Thymus (tissue), 11 donors: ENCODE measurements at regions not wholly inside any gene's neighbourhood (a gene's known extent, or its start where the extent isn't known, plus 50 kb on each side); places are given as distances from the start of the nearest gene placed in this dataset.

ENCODE experiments used
- DNase-seq, 9 donors: peaks; one replicate each; pipeline ENCODE4 v3.0.0-alpha.2; 2013; ENCODE audit warnings: low spot score in 9 of 9, low read depth in 6 of 9, missing footprints in 1 of 9
- H3K27ac ChIP-seq, 2 donors: one replicate each; pipeline ENCODE4 v1.5.1; 2013; ENCODE audit warnings: control low read depth in 1 of 2, low read depth in 1 of 2, low read length in 1 of 2, mild to moderate bottlenecking in 1 of 2, moderate library complexity in 1 of 2
- H3K27me3 ChIP-seq, 2 donors: one replicate each; pipeline ENCODE4 v1.5.1; 2013; ENCODE audit warnings: low read length in 1 of 2; ENCODE audit not compliant: control insufficient read depth in 2 of 2, insufficient read depth in 1 of 2
- H3K36me3 ChIP-seq, 2 donors: one replicate each; pipeline ENCODE4 v1.5.1; 2013; ENCODE audit warnings: low read length in 1 of 2, mild to moderate bottlenecking in 1 of 2, moderate library complexity in 1 of 2; ENCODE audit not compliant: control insufficient read depth in 2 of 2, insufficient read depth in 2 of 2
- H3K4me1 ChIP-seq, 2 donors: one replicate each; pipeline ENCODE4 v1.5.1; 2013; ENCODE audit warnings: low read length in 2 of 2; ENCODE audit not compliant: control insufficient read depth in 2 of 2, insufficient read depth in 2 of 2
- H3K4me3 ChIP-seq, 2 donors: one replicate each; pipeline ENCODE4 v1.5.1; 2013; ENCODE audit warnings: low read length in 2 of 2, control low read depth in 1 of 2, mild to moderate bottlenecking in 1 of 2
- H3K9me3 ChIP-seq, 2 donors: one replicate each; pipeline ENCODE4 v1.5.1; 2013; ENCODE audit warnings: low read length in 1 of 2, mild to moderate bottlenecking in 1 of 2; ENCODE audit not compliant: control insufficient read depth in 2 of 2, insufficient read depth in 1 of 2
- WGBS: extraction: QIAGEN DNeasy Blood & Tissue Kit; methylation state at CpG from one replicate; pipeline ENCODE4 v1.1.7; 2013; 5-methylcytosine and 5-hydroxymethylcytosine counted together
- donor health status: healthy.

DNA sequence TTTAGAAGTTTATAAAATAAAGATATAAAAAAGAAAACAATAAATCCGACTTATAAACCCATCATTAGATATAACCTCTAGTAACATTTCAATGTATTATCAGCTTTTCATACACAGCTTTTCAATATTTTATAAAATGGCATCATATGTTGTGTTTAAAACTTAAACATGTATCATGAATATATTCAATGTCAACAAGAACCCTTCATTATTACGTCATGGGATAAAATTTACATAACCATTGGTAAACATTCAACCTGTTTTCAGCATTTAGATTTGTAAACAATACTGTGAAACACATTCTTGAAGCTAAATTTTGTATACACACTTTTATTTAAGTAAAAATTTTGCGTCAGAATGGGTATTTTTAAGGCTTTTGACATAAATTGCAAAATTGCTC is 153.4 kb upstream of the SOX14 start:
- Histone ChIP-seq H3K27me3 (no peaks in the 10 kb centered on the region), H3K4me1 (no peaks in the 10 kb centered on the region), H3K36me3 (no peaks in the 10 kb centered on the region), H3K27ac (no peak overlapping the region), H3K9me3 (no peaks in the 10 kb centered on the region), H3K4me3 (no peak overlapping the region)
- WGBS: 86% methylated on average over 3 of the region's 3 CpGs
- no peak for DNase-seq

DNA sequence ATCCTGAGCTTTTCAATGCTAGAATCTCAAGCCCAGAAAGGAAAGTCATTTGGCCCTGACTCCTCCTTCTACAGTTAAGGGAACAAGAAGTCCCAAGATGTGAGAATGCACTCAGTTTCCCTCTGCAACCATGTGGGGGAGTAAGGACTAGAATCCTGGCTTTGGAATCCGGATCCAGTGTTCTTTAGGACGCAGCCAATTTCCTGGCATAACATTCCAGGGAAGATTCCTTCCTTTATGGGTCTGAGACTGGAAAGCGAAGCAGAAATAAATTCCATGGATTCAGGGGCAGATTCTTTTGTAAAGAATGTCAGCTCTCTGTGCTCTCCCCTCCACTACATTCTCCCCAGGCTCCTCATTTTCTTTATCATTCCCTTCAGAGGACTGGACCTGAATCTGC is 151.8 kb upstream of the SOX14 start:
- WGBS: 13% methylated on average over 3 of the region's 3 CpGs
- Histone ChIP-seq H3K9me3 (no peaks in the 10 kb centered on the region), H3K27ac (no peak overlapping the region), H3K4me3 (no peak overlapping the region), H3K36me3 (no peaks in the 10 kb centered on the region), H3K4me1 (no peaks in the 10 kb centered on the region), H3K27me3 (no peaks in the 10 kb centered on the region)
- no peak for DNase-seq

DNA sequence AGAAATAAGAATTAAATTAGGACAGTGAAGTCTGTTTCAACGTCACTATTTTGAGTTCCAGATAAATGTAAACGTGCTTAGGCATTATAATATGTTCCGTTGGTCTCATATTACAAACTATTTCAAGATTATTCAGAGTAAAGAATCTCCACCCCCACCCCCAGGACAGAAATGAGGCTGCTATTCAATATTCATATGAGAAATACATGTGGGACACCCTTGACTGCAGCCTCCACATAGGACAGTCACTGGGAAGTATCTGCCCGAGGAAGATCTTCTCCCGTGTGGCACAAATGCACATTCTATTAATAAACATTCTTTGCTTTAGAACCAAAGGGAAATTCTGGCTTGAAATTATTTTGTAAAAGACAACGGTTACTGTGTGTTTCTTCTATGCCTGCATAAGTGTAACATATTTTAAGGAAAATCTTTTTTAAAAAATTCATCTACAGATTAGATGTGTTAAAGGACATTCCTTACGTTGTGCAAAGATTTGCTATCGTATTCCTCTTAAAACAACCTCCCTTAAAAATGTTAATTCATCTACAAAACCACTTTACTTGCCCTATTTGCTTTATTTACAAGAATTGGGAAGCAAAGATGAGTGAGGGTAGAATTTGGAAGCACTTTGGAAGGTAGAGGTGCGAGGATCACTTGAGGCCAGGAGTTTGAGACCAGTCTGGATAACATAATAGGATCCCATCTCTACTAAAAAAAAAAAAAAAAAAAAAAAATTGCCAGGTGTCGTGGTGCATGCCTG is 148.3 kb upstream of the SOX14 start:
- H3K27ac ChIP-seq: no peak overlapping the region
- H3K4me1 ChIP-seq: no peaks in the 10 kb centered on the region
- WGBS: 87% methylated on average over 10 of the region's 10 CpGs

DNA sequence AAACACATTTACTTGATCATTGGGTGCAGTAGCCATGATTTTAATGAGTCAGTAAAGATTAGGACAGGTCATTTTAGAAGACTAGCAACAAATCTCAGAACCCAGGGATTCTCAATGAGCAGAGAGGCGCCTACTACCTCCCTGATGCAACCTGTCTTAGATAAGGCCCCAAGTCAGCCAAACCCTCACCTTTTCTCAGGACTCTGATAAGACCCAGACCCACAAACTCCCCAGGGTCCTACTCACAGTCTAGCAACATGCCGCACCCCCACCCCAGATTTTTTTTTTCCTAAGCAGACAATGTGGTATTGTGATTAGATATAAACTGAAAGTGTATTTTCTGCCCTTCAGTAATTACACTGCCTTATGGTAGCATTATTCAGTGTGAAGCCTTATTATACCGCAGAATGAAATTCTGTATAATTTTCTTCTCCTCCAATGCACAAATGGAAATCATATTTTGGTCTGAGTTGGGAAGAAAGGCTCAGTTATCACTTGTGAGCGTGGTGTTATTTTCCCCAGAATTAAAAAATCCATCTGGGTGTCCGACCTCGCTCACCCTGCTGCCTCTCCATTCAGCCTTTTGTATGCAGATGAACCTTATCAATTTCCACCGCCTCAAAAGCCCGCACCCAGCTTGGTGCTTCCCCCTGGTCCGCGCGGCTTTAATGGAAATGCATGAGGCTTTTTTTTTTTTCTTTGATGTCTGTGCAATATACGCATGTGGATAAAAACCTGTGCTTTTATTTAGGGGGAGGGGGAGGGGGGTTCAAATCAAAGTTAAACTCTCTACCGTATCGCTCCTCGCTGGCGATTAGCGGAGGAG is 122.0 kb upstream of the SOX14 start:
- no peaks in the 10 kb centered on the region for H3K36me3 ChIP-seq
- WGBS: 26% methylated on average over 17 of the region's 17 CpGs

More for the DNA sequence above, 148.3 kb upstream of the SOX14 start:
- Histone ChIP-seq H3K36me3 (no peaks in the 10 kb centered on the region), H3K9me3 (no peaks in the 10 kb centered on the region), H3K27me3 (no peaks in the 10 kb centered on the region), H3K4me3 (no peak overlapping the region)
- DNase-seq: no peak

GRCh38 chr3:137642831-137643230 is 121.3 kb upstream of the SOX14 start:
- Histone ChIP-seq H3K27ac (no peak overlapping the region), H3K36me3 (no peaks in the 10 kb centered on the region), H3K4me3 (no peak overlapping the region), H3K9me3 (no peaks in the 10 kb centered on the region), H3K27me3 (peaks cover 0 to 6% of the 10 kb centered on the region in 2 donors), H3K4me1 (no peaks in the 10 kb centered on the region)
- 12% methylated on average over 10 of the region's 10 CpGs for WGBS
- no peak for DNase-seq

More for the DNA sequence above, 122.0 kb upstream of the SOX14 start:
- DNase-seq: no peak
- Histone ChIP-seq H3K4me3 (no peak overlapping the region), H3K27me3 (peaks cover 0 to 6% of the 10 kb centered on the region in 2 donors), H3K4me1 (no peaks in the 10 kb centered on the region), H3K27ac (no peak overlapping the region), H3K9me3 (no peaks in the 10 kb centered on the region)

DNA sequence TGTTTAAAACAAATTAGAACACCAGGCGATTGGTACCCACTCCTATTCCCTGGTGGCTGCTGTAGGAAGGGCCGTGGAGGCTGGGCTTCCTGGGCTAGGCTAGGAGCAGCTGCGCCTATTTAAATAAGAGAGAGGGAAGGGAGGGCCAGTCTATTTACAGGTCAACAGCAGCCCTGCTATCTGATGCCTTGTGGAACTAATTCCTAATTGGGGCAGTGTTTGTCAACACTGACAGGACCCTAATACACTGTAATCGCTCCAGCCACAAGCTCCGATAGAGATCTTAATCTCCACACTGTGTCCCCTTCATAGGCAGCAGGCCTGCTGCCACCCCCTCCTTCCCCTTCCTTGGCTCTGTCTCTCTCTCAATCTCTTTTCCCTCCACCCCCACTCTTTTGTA is 116.9 kb upstream of the SOX14 start:
- Histone ChIP-seq H3K27ac (no peak overlapping the region), H3K27me3 (peaks cover 0 to 6% of the 10 kb centered on the region in 2 donors), H3K36me3 (no peaks in the 10 kb centered on the region), H3K4me1 (no peaks in the 10 kb centered on the region), H3K4me3 (no peak overlapping the region), H3K9me3 (no peaks in the 10 kb centered on the region)
- 20% methylated on average over 5 of the region's 5 CpGs for WGBS
- DNase-seq: no peak

DNA sequence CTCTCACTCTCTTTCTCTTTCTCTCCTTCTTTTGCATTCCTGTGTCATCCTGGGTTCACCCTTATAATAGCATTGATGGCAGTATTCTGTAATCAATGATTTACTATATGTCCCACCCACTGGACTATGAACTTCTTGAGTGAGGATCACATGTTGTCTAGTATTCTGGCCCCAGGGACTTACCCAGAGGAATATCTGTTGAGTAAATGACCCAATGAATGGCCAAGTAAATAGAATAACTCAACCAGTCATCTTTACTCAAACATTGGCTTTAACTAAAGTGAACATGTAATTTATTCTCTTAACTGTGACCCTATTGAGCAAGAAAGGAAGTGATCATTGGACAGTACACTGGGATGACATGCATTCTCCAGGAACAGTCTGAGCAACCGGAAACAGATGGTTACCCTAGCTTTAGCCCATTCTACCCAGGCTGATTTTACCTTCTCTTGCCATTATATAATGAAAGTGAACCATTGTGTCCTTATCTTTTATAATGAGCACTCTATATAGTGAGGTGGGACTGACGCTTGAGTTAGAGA is 94.5 kb upstream of the SOX14 start:
- DNase-seq: no peak
- H3K9me3 ChIP-seq: no peaks in the 10 kb centered on the region
- no peaks in the 10 kb centered on the region for H3K4me1 ChIP-seq
- WGBS: 93% methylated on average over 2 of the region's 2 CpGs
- no peak overlapping the region for H3K27ac ChIP-seq
- no peaks in the 10 kb centered on the region for H3K27me3 ChIP-seq
- no peak overlapping the region for H3K4me3 ChIP-seq
- H3K36me3 ChIP-seq: no peaks in the 10 kb centered on the region

DNA sequence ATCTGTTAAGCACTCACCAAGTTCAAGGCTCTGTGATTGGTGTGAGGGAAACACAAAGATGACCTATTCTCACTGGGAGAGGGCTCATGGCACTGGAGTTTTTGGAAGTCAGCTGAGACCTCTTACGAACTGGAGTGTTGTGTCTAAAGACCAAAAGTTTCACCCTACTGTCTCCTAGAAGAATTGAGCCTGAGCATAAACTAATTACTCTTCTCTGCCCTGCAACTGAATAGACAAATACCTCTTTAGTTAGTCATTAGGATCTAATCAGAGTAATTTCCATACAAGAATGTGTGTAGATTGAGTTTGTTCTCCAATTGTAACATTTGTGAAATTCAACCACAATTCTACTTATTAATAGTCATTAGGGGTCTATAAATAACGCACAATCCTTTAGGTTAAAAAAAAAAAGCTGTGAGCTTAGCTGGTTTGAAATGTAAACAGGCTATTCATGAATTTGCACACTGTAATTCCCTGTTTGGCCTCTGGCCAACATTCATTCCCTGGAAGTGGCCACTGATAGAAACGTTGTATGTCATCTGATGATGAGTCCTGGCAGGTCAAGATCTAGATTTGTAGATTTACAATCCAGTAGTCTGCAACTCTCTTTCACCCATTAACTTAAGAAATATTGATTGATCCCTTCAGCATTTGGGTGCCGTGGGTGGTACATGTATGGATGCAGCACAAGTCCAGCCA is 76.8 kb upstream of the SOX14 start:
- 86% methylated on average over 4 of the region's 4 CpGs for WGBS
- no peaks in the 10 kb centered on the region for H3K36me3 ChIP-seq

More for the DNA sequence above, 76.8 kb upstream of the SOX14 start:
- no peak overlapping the region for H3K27ac ChIP-seq
- no peak overlapping the region for H3K4me3 ChIP-seq
- no peaks in the 10 kb centered on the region for H3K4me1 ChIP-seq
- H3K9me3 ChIP-seq: no peaks in the 10 kb centered on the region
- no peaks in the 10 kb centered on the region for H3K27me3 ChIP-seq
- no peak for DNase-seq
